SU-DHL-6 (cell line): ENCODE measurements at regions not wholly inside any gene's neighbourhood (a gene's known extent, or its start where the extent isn't known, plus 50 kb on each side); places are given as distances from the start of the nearest gene placed in this dataset.

ENCODE experiments used
- EZH2phosphoT487 ChIP-seq: fragments of 200-600 bp; sonication (generic), shearing (Covaris generic); conservative IDR thresholded peaks from 2 replicates; pipeline ENCODE4 v1.6.1; 2018; ENCODE audit warnings: mild to moderate bottlenecking, antibody characterized with exemption, low read length, moderate library complexity, mixed read lengths
- TF ChIP-seq, protein P1 (sequence below): fragments of 200-600 bp; sonication (generic); IDR thresholded peaks from one replicate; pipeline ENCODE4 v1.5.1; 2017; ENCODE audit warnings: antibody characterized with exemption, mild to moderate bottlenecking, low read length, moderate library complexity; ENCODE audit not compliant: insufficient read depth, poor library complexity, severe bottlenecking

DNA sequence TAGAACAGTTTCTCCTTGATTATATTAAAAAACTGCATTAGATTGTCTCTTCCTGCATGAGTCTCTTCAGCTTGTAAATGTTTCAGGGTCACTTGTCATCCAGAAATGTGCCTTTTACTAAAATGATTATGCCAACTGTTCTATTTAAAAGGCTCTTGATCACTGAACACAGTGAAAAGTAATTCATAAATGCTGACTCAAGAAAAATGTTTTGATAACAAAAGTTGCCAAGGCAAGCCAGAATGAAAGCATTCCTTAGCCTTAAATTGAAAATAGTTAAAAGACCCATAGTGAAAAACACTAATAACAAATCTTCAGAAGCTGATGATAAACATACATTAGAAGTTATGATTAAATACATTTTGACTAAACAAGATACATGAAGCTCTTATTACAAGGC is 356.0 kb upstream of the KIF2B start:
- TF ChIP-seq, protein P1, sequence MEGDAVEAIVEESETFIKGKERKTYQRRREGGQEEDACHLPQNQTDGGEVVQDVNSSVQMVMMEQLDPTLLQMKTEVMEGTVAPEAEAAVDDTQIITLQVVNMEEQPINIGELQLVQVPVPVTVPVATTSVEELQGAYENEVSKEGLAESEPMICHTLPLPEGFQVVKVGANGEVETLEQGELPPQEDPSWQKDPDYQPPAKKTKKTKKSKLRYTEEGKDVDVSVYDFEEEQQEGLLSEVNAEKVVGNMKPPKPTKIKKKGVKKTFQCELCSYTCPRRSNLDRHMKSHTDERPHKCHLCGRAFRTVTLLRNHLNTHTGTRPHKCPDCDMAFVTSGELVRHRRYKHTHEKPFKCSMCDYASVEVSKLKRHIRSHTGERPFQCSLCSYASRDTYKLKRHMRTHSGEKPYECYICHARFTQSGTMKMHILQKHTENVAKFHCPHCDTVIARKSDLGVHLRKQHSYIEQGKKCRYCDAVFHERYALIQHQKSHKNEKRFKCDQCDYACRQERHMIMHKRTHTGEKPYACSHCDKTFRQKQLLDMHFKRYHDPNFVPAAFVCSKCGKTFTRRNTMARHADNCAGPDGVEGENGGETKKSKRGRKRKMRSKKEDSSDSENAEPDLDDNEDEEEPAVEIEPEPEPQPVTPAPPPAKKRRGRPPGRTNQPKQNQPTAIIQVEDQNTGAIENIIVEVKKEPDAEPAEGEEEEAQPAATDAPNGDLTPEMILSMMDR = no peak
- TF ChIP-seq EZH2phosphoT487 = no peak
